A549 (cell line): ENCODE measurements at regions not wholly inside any gene's neighbourhood (a gene's known extent, or its start where the extent isn't known, plus 50 kb on each side); places are given as distances from the start of the nearest gene placed in this dataset.
A peak's percentile ranks its signal among the peaks of the same experiment; 100 is the strongest.

Experiments used
- ATAC-seq, 2 experiments: fragments of 200-7000 bp in 1 of 2; fragments of >200 bp in 1 of 2; cut with Nextera tagmentation in 1 of 2; cut with Tn5 transposase in 1 of 2; 3 replicates each; pipeline versions ENCODE4 v1.8.0 to v1.9.1; 2018 to 2020; ENCODE audit warnings: mild to moderate bottlenecking in 1 of 2, moderate library complexity in 1 of 2
- CTCF ChIA-PET: fragments of 300-600 bp; sonication (Branson Sonifier 250); formaldehyde crosslinking; extraction: SDS; loops from one replicate; lab custom pipeline; 2021; ENCODE audit warnings: antibody characterized with exemption, inconsistent platforms; lab: Yijun Ruan, JAX
- POLR2A ChIA-PET: fragments of 350-600 bp; formaldehyde crosslinking; extraction: SDS; loops from one replicate; lab custom pipeline; 2021; ENCODE audit warnings: antibody characterized with exemption, inconsistent platforms; lab: Yijun Ruan, JAX
- DNase-seq, 2 experiments: peaks; one replicate each; pipeline versions ENCODE4 v3.0.0 to v3.0.0-alpha.2; 2011 to 2016; ENCODE audit warnings: low read depth in 1 of 2, low spot score in 1 of 2
- FAIRE-seq: peaks from 2 replicates; lab custom pipeline; 2011; peaks lifted over from hg19 to GRCh38; lab: Jason Lieb, UNC
- H3K27ac ChIP-seq, 2 experiments: fragments of >200 bp; sonication (Bioruptor Twin); formaldehyde crosslinking; 3 replicates each; pipeline ENCODE4 v1.5.1; 2016 to 2017
- H3K4me1 ChIP-seq: fragments of >200 bp; sonication (Bioruptor Twin); formaldehyde crosslinking; 3 replicates; pipeline ENCODE4 v1.6.1; 2016
- H3K4me2 ChIP-seq: fragments of >200 bp; sonication (Bioruptor Twin); formaldehyde crosslinking; 3 replicates; pipeline ENCODE4 v1.6.1; 2016
- H3K4me3 ChIP-seq: fragments of >200 bp; sonication (Bioruptor Twin); formaldehyde crosslinking; 3 replicates; pipeline ENCODE4 v1.5.1; 2016
- H3K9me3 ChIP-seq: fragments of >200 bp; sonication (Bioruptor Twin); formaldehyde crosslinking; 3 replicates; pipeline ENCODE4 v1.6.1; 2016
- BHLHE40 ChIP-seq: IDR thresholded peaks from 2 replicates; pipeline ENCODE4 v1.6.1; 2012; ENCODE audit warnings: low read depth, low read length, inconsistent platforms
- CBX2 ChIP-seq: fragments of 200-600 bp; sonication (generic); IDR thresholded peaks from 2 replicates; pipeline ENCODE4 v1.6.1; 2016; ENCODE audit warnings: low read depth, mild to moderate bottlenecking, borderline replicate concordance
- CBX8 ChIP-seq: fragments of 200-600 bp; sonication (generic); IDR thresholded peaks from 2 replicates; pipeline ENCODE4 v1.6.1; 2016
- CEBPB ChIP-seq, 2 experiments: fragments of >200 bp in 1 of 2; sonication (Bioruptor Twin) in 1 of 2; formaldehyde crosslinking in 1 of 2; IDR thresholded peaks; 2 replicates each; pipeline ENCODE4 v1.6.1; 2012 to 2016
- ESRRA ChIP-seq: fragments of 150-350 bp; IDR thresholded peaks from 2 replicates; pipeline ENCODE4 v1.6.1; 2014; ENCODE audit warnings: mild to moderate bottlenecking, low read length, borderline replicate concordance
- GATA3 ChIP-seq: IDR thresholded peaks from 2 replicates; pipeline ENCODE4 v1.6.1; 2012; ENCODE audit warnings: borderline replicate concordance
- HOXA7 ChIP-seq: fragments of 250-450 bp; sonication (Bioruptor Pico); IDR thresholded peaks from 2 replicates; pipeline ENCODE4 v1.5.0; 2020; ENCODE audit warnings: mild to moderate bottlenecking, moderate library complexity
- HOXB5 ChIP-seq: fragments of 250-450 bp; sonication (Bioruptor Pico); IDR thresholded peaks from 2 replicates; pipeline ENCODE4 v1.5.0; 2020; ENCODE audit warnings: mild to moderate bottlenecking, moderate library complexity
- KDM5A ChIP-seq: fragments of 200-600 bp; sonication (generic); IDR thresholded peaks from 2 replicates; pipeline ENCODE4 v1.6.1; 2016; ENCODE audit warnings: antibody characterized with exemption, mild to moderate bottlenecking
- MYC ChIP-seq: IDR thresholded peaks from 2 replicates; pipeline ENCODE4 v1.6.1; 2012; ENCODE audit warnings: mild to moderate bottlenecking, inconsistent platforms, low read length, improper control_type of control experiment, borderline replicate concordance
- NR3C1 ChIP-seq: fragments of >200 bp; sonication (Bioruptor Twin); formaldehyde crosslinking; IDR thresholded peaks from 3 replicates; pipeline ENCODE4 v1.6.1; 2017
- POLR2A ChIP-seq: IDR thresholded peaks from 2 replicates; pipeline ENCODE4 v1.6.1; 2012; ENCODE audit warnings: mild to moderate bottlenecking, low read length
- RAD21 ChIP-seq, 2 experiments: fragments of >200 bp in 1 of 2; sonication (Bioruptor Twin) in 1 of 2; formaldehyde crosslinking in 1 of 2; IDR thresholded peaks in 1 of 2; conservative IDR thresholded peaks in 1 of 2; 2 replicates in 1 of 2; 3 replicates in 1 of 2; pipeline ENCODE4 v1.6.1; 2012 to 2018; ENCODE audit warnings: inconsistent platforms in 1 of 2
- RCOR1 ChIP-seq: fragments of 150-350 bp; IDR thresholded peaks from 2 replicates; pipeline ENCODE4 v1.6.1; 2014; ENCODE audit warnings: antibody characterized with exemption, low read length, low read depth
- TP53 ChIP-seq: fragments of 250-450 bp; sonication (Bioruptor Pico); IDR thresholded peaks from 2 replicates; pipeline ENCODE4 v1.5.0; 2021; ENCODE audit warnings: mild to moderate bottlenecking, moderate library complexity
- ZFP36 ChIP-seq: fragments of 450-650 bp; IDR thresholded peaks from 2 replicates; pipeline ENCODE4 v1.6.1; 2014; ENCODE audit warnings: borderline replicate concordance; ENCODE audit not compliant: partially characterized antibody
- ZNF302 ChIP-seq: fragments of 250-450 bp; sonication (Bioruptor Pico); IDR thresholded peaks from 2 replicates; pipeline ENCODE4 v1.9.0; 2021; ENCODE audit warnings: inconsistent platforms, mild to moderate bottlenecking, moderate library complexity
- WGBS: methylation state at CpG from one replicate; pipeline ENCODE4 v1.1.6; 2017; ENCODE audit errors: missing lambda C conversion rate; 5-methylcytosine and 5-hydroxymethylcytosine counted together
- TF ChIP-seq, protein P1 (sequence below): IDR thresholded peaks from 2 replicates; pipeline ENCODE4 v1.6.1; 2012
- TF ChIP-seq, protein P2 (sequence below): fragments of >200 bp; sonication (Bioruptor Twin); formaldehyde crosslinking; IDR thresholded peaks from 2 replicates; pipeline ENCODE4 v1.6.1; 2016
- TF ChIP-seq, protein P3 (sequence below): fragments of 450-650 bp; IDR thresholded peaks from 2 replicates; pipeline ENCODE4 v1.6.1; 2014; ENCODE audit warnings: antibody characterized with exemption
- TF ChIP-seq, protein P4 (sequence below): fragments of >200 bp; sonication (Bioruptor Twin); formaldehyde crosslinking; IDR thresholded peaks from 3 replicates; pipeline ENCODE4 v1.5.1; 2016
- TF ChIP-seq, protein P5 (sequence below): IDR thresholded peaks from 2 replicates; pipeline ENCODE4 v1.6.1; 2012; ENCODE audit warnings: low read depth, borderline replicate concordance

DNA sequence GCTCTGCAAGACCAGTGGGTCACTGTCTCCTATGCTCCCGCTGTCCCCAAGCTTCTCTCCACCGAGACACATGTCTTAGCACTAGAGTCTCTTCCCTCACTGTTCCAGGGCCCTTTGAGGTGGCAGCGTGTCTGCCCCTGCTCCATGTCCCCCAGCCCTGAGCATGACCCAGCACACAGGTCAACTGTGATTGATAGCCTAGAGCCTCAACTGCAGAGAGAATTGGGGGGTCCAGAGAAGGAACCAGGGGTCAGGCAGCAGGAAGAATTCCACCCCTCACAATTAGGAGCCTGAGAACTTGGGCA is 54.6 kb upstream of the ODC1 start:
- FAIRE-seq = no peak
- Histone ChIP-seq H3K27ac (no peak overlapping the region), H3K4me3 (no peak overlapping the region), H3K4me2 (no peak overlapping the region), H3K9me3 (no peaks in the 10 kb centered on the region), H3K4me1 (peaks cover 8% of the 10 kb centered on the region)
- ChIA-PET CTCF (no interaction called here), POLR2A (no interaction called here)
- no peak for ATAC-seq
- DNase-seq = no peak
- no peak for TF ChIP-seq MYC
- TF ChIP-seq HOXB5 = no peak
- TF ChIP-seq, protein P1, sequence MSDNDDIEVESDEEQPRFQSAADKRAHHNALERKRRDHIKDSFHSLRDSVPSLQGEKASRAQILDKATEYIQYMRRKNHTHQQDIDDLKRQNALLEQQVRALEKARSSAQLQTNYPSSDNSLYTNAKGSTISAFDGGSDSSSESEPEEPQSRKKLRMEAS = no peak
- WGBS = 92% methylated on average over 3 of the region's 3 CpGs

DNA sequence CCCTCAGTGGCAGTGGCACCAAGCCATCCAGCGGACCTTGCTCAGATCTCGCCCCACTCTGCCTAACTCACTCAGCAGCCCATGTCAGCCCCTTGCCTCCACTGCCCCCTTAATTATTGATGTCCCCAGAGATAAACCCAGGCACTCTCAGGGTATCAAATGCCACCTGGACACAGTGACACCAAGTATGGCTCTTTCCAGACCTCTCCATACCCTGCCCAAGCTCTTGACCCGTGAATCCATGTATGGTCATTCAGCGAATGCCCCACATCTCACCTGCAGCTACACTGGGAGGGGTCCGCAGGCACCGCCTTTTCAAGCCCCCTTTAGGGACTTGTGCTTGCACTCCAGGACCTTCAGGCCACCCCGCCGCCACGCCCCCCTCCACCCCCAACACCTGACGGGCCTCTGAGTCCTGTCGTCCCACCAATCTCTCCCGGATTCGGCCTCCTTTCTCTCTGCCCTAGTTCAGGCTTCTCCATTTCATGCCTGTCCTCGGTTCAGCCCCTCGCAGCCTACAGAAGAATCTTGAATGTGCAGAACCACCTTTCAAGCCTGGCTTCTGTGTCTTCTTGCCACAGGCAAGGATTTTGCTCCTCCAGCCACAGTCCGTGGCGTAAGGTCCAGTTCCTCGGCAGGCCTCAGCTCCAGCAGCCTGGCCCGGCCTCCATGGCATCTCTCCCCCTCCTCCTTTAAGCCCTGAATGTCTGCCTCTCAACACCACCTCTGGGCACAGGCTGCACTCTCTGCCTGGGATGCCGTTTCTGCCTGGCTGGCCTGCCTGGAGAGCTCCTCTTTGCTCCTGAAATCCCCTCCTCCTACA is 54.1 kb upstream of the ODC1 start:
- ChIA-PET POLR2A (no interaction called here), CTCF (interaction anchor here (1.0 kb wide), 1 partner anchor 360 kb away, joined by 3 read pairs; no protein-coding TSS in a partner anchor)
- DNase-seq (no peak), FAIRE-seq (no peak), ATAC-seq (no peak)
- Histone ChIP-seq H3K9me3 (no peaks in the 10 kb centered on the region), H3K4me2 (no peak overlapping the region), H3K4me1 (peaks cover 14% of the 10 kb centered on the region), H3K27ac (no peak overlapping the region), H3K4me3 (no peak overlapping the region)
- TF ChIP-seq, protein P2, sequence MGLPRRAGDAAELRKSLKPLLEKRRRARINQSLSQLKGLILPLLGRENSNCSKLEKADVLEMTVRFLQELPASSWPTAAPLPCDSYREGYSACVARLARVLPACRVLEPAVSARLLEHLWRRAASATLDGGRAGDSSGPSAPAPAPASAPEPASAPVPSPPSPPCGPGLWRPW = no peak
- no peak for TF ChIP-seq TP53 (CRISPR knock-in tag)
- no peak for TF ChIP-seq CEBPB (IDR thresholded peaks at IDR 0.05)
- no peak for TF ChIP-seq ZFP36
- TF ChIP-seq, protein P3, sequence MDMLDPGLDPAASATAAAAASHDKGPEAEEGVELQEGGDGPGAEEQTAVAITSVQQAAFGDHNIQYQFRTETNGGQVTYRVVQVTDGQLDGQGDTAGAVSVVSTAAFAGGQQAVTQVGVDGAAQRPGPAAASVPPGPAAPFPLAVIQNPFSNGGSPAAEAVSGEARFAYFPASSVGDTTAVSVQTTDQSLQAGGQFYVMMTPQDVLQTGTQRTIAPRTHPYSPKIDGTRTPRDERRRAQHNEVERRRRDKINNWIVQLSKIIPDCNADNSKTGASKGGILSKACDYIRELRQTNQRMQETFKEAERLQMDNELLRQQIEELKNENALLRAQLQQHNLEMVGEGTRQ = no peak
- no peak for TF ChIP-seq ESRRA
- TF ChIP-seq RAD21 (conservative IDR thresholded peaks at IDR 0.05 in 1 of 2, IDR thresholded peaks at IDR 0.05 in 1 of 2) = no peak
- 85% methylated on average over 17 of the region's 20 CpGs for WGBS

DNA sequence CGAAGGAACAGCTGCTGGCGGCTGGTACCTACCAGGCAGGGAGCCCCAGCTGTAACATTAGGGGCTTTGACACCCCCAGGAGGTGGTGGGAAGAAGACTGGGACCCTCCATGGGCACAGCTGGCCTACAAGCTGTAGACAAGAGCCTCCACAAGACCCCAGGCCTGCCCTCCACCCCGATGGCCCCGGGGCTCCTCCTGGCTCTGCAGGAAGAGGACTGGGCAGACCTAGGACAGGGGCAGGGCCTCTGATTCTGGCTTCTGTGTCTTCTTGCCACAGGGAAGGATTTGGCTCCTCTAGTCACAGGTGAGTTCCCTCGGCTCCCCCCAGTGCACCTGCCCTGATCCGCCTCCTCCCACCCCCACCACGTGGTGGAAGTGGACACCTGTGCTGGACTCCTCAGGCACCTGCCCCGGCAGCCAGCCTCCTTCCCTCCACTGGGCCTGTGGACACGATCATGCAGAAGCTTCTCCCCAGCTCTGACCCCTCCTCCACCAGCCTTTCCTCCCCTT is 53.4 kb upstream of the ODC1 start:
- WGBS = 72% methylated on average over 9 of the region's 9 CpGs
- POLR2A ChIA-PET = no interaction called here
- ATAC-seq (no peak), FAIRE-seq (no peak)
- no peak overlapping the region for H3K4me3 ChIP-seq
- CTCF ChIA-PET = interaction anchor here (1.0 to 1.1 kb wide), 2 partner anchors 19 to 360 kb away, joined by 3 read pairs; no protein-coding TSS in a partner anchor
- H3K27ac ChIP-seq = no peak overlapping the region
- no peaks in the 10 kb centered on the region for H3K9me3 ChIP-seq
- no peak overlapping the region for H3K4me2 ChIP-seq
- TF ChIP-seq ZNF302 (CRISPR knock-in tag) (no peak), CBX8 (no peak)
- TF ChIP-seq, all 56 proteins: peak for 0
- H3K4me1 ChIP-seq = peaks cover 15% of the 10 kb centered on the region
- DNase-seq = no peak

DNA sequence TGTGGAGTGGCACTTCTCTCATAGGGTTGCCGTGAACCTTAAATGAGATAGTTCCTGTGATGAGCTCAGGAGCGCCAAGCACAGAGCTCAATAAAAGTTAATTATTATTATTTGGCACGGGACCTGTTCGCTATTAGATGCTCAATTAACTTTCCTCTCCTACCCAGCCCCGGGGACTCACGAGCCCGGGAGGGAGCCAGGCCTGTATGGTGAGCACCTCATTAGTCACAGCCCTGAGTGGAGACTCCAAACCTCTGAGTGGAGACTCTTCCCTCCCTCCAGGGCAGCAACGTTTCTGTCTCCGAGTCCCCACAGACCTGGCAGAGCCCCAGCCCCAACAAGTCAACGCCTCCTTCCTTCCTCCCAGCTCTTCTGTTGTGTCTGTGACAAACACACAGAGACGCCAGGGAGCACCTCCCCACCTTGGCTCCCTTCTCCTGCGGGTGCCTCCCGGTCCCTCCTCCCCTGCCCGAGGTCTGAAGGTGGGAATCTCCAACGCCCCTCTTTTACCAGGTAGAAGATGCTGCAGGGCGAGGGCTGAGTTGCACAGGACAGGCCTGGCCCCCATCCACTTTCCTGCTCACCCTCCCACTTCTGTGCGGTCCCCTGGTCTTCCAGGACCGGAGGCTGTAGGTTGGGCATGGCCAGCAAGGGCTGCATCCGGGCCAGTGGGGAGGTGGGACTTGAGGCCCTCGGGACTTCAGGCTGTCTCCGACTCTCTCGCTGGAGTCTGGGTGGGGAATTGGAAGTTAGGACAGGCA is 52.7 kb upstream of the ODC1 start:
- CTCF ChIA-PET = interaction anchor here (1.1 kb wide), 2 partner anchors 18 to 177 kb away, joined by 3 read pairs; no protein-coding TSS in a partner anchor
- no peak for ATAC-seq
- TF ChIP-seq, protein P4, sequence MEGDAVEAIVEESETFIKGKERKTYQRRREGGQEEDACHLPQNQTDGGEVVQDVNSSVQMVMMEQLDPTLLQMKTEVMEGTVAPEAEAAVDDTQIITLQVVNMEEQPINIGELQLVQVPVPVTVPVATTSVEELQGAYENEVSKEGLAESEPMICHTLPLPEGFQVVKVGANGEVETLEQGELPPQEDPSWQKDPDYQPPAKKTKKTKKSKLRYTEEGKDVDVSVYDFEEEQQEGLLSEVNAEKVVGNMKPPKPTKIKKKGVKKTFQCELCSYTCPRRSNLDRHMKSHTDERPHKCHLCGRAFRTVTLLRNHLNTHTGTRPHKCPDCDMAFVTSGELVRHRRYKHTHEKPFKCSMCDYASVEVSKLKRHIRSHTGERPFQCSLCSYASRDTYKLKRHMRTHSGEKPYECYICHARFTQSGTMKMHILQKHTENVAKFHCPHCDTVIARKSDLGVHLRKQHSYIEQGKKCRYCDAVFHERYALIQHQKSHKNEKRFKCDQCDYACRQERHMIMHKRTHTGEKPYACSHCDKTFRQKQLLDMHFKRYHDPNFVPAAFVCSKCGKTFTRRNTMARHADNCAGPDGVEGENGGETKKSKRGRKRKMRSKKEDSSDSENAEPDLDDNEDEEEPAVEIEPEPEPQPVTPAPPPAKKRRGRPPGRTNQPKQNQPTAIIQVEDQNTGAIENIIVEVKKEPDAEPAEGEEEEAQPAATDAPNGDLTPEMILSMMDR = no peak
- TF ChIP-seq HOXB5 (no peak), CBX2 (no peak), HOXA7 (CRISPR knock-in tag) (no peak), TP53 (CRISPR knock-in tag) (no peak), NR3C1 (no peak), RAD21 (conservative IDR thresholded peaks at IDR 0.05 in 1 of 2, IDR thresholded peaks at IDR 0.05 in 1 of 2) (no peak), RCOR1 (no peak), POLR2A (no peak), KDM5A (no peak), GATA3 (no peak), BHLHE40 (no peak)
- TF ChIP-seq, protein P1 = no peak
- TF ChIP-seq, protein P5, sequence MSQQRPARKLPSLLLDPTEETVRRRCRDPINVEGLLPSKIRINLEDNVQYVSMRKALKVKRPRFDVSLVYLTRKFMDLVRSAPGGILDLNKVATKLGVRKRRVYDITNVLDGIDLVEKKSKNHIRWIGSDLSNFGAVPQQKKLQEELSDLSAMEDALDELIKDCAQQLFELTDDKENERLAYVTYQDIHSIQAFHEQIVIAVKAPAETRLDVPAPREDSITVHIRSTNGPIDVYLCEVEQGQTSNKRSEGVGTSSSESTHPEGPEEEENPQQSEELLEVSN = no peak

More for the DNA sequence above, 52.7 kb upstream of the ODC1 start:
- no peak for DNase-seq
- H3K27ac ChIP-seq = 0 out of 6 replicates have a peak overlapping the region, but pooled peaks of 1 of the 2 experiments have one; percentile 6
- peaks cover 15% of the 10 kb centered on the region for H3K4me1 ChIP-seq
- H3K4me3 ChIP-seq = no peak overlapping the region
- POLR2A ChIA-PET = no interaction called here
- H3K4me2 ChIP-seq = no peak overlapping the region
- H3K9me3 ChIP-seq = no peaks in the 10 kb centered on the region
- no peak for FAIRE-seq
- 74% methylated on average over 22 of the region's 22 CpGs for WGBS
